ENCODE measurements at regions not wholly inside any gene's neighbourhood (a gene's known extent, or its start where the extent isn't known, plus 50 kb on each side); places are given as distances from the start of the nearest gene placed in this dataset.

DNA sequence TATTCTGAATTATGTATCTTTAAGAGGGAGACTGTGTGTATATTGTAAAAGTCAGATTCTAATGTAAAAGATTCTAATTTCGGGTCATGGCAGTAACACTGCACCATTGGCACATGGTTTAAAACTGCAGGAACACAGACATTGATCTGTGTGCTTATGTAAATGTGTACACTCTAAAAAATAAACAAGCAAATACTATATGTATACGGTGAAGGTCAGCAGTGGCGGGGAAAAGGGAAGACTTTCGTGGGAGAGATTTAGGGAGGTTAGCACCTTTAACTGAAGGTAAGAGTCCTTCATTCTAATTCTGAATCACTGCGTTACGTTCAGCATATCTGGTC is 157.8 kb upstream of the FAM20A start:
- TF ChIP-seq YY1 (IDR thresholded peaks at IDR 0.05; ENCODE audit: low read depth, low read length) (no peak), EP300 (IDR thresholded peaks at IDR 0.05; ENCODE audit: borderline replicate concordance in 1 of 2, control insufficient read depth in 1 of 2, low read depth in 2 of 2, low read length in 2 of 2) (no peak), NBN (IDR thresholded peaks at IDR 0.05) (no peak), LARP7 (IDR thresholded peaks at IDR 0.05) (no peak), GATAD2B (conservative IDR thresholded peaks at IDR 0.05; ENCODE audit: low read depth) (no peak), FOXK2 (IDR thresholded peaks at IDR 0.05) (no peak), TCF12 (IDR thresholded peaks at IDR 0.05; ENCODE audit: low read depth, low read length) (no peak), NR2C2 (IDR thresholded peaks at IDR 0.05; ENCODE audit: borderline replicate concordance, control insufficient read depth, insufficient read length, low read depth) (no peak), HDAC6 (IDR thresholded peaks at IDR 0.05; ENCODE audit: unreplicated experiment) (no peak)
- TF ChIP-seq, protein P1, sequence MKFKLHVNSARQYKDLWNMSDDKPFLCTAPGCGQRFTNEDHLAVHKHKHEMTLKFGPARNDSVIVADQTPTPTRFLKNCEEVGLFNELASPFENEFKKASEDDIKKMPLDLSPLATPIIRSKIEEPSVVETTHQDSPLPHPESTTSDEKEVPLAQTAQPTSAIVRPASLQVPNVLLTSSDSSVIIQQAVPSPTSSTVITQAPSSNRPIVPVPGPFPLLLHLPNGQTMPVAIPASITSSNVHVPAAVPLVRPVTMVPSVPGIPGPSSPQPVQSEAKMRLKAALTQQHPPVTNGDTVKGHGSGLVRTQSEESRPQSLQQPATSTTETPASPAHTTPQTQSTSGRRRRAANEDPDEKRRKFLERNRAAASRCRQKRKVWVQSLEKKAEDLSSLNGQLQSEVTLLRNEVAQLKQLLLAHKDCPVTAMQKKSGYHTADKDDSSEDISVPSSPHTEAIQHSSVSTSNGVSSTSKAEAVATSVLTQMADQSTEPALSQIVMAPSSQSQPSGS (IDR thresholded peaks at IDR 0.05; ENCODE audit: low read length): no peak
- TF ChIP-seq, protein P2, sequence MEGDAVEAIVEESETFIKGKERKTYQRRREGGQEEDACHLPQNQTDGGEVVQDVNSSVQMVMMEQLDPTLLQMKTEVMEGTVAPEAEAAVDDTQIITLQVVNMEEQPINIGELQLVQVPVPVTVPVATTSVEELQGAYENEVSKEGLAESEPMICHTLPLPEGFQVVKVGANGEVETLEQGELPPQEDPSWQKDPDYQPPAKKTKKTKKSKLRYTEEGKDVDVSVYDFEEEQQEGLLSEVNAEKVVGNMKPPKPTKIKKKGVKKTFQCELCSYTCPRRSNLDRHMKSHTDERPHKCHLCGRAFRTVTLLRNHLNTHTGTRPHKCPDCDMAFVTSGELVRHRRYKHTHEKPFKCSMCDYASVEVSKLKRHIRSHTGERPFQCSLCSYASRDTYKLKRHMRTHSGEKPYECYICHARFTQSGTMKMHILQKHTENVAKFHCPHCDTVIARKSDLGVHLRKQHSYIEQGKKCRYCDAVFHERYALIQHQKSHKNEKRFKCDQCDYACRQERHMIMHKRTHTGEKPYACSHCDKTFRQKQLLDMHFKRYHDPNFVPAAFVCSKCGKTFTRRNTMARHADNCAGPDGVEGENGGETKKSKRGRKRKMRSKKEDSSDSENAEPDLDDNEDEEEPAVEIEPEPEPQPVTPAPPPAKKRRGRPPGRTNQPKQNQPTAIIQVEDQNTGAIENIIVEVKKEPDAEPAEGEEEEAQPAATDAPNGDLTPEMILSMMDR (IDR thresholded peaks at IDR 0.05 in 2 of 3, conservative IDR thresholded peaks at IDR 0.05 in 1 of 3; ENCODE audit: control insufficient read depth in 2 of 3, extremely low read depth in 1 of 3, insufficient read depth in 1 of 3, low read depth in 3 of 3, low read length in 3 of 3): no peak
- TF ChIP-seq, protein P3, sequence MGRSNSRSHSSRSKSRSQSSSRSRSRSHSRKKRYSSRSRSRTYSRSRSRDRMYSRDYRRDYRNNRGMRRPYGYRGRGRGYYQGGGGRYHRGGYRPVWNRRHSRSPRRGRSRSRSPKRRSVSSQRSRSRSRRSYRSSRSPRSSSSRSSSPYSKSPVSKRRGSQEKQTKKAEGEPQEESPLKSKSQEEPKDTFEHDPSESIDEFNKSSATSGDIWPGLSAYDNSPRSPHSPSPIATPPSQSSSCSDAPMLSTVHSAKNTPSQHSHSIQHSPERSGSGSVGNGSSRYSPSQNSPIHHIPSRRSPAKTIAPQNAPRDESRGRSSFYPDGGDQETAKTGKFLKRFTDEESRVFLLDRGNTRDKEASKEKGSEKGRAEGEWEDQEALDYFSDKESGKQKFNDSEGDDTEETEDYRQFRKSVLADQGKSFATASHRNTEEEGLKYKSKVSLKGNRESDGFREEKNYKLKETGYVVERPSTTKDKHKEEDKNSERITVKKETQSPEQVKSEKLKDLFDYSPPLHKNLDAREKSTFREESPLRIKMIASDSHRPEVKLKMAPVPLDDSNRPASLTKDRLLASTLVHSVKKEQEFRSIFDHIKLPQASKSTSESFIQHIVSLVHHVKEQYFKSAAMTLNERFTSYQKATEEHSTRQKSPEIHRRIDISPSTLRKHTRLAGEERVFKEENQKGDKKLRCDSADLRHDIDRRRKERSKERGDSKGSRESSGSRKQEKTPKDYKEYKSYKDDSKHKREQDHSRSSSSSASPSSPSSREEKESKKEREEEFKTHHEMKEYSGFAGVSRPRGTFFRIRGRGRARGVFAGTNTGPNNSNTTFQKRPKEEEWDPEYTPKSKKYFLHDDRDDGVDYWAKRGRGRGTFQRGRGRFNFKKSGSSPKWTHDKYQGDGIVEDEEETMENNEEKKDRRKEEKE (IDR thresholded peaks at IDR 0.05): no peak
- TF ChIP-seq, protein P4, sequence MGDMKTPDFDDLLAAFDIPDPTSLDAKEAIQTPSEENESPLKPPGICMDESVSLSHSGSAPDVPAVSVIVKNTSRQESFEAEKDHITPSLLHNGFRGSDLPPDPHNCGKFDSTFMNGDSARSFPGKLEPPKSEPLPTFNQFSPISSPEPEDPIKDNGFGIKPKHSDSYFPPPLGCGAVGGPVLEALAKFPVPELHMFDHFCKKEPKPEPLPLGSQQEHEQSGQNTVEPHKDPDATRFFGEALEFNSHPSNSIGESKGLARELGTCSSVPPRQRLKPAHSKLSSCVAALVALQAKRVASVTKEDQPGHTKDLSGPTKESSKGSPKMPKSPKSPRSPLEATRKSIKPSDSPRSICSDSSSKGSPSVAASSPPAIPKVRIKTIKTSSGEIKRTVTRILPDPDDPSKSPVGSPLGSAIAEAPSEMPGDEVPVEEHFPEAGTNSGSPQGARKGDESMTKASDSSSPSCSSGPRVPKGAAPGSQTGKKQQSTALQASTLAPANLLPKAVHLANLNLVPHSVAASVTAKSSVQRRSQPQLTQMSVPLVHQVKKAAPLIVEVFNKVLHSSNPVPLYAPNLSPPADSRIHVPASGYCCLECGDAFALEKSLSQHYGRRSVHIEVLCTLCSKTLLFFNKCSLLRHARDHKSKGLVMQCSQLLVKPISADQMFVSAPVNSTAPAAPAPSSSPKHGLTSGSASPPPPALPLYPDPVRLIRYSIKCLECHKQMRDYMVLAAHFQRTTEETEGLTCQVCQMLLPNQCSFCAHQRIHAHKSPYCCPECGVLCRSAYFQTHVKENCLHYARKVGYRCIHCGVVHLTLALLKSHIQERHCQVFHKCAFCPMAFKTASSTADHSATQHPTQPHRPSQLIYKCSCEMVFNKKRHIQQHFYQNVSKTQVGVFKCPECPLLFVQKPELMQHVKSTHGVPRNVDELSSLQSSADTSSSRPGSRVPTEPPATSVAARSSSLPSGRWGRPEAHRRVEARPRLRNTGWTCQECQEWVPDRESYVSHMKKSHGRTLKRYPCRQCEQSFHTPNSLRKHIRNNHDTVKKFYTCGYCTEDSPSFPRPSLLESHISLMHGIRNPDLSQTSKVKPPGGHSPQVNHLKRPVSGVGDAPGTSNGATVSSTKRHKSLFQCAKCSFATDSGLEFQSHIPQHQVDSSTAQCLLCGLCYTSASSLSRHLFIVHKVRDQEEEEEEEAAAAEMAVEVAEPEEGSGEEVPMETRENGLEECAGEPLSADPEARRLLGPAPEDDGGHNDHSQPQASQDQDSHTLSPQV (IDR thresholded peaks at IDR 0.05): no peak
